Activated B cell treated with CpG ODN at 0.5 μM for 24 hours (primary cell): ENCODE measurements at regions not wholly inside any gene's neighbourhood (a gene's known extent, or its start where the extent isn't known, plus 50 kb on each side); places are given as distances from the start of the nearest gene placed in this dataset.

Source experiments
- ATAC-seq: fragments of 200-7000 bp; cut with Tn5 transposase; one replicate; pipeline ENCODE4 v1.10.0; 2021; ENCODE audit warnings: low read depth, mild to moderate bottlenecking, moderate library complexity
- CTCF ChIA-PET: fragments of 350-600 bp; sonication (Branson Sonifier 250); formaldehyde crosslinking; loops from one replicate; lab custom pipeline; 2021; ENCODE audit warnings: antibody characterized with exemption; lab: Charles Lee
- POLR2A ChIA-PET: fragments of 350-600 bp; sonication (Branson Sonifier 250); formaldehyde crosslinking; loops from one replicate; lab custom pipeline; 2021; ENCODE audit warnings: antibody characterized with exemption; lab: Charles Lee
- DNase-seq: peaks from one replicate; pipeline ENCODE4 v3.0.0; 2022
- H3K27ac Mint-ChIP-seq: one replicate; pipeline ENCODE4 v1.8.0; 2020; ENCODE audit warnings: mixed read lengths
- H3K27me3 Mint-ChIP-seq: one replicate; pipeline ENCODE4 v1.8.0; 2021; ENCODE audit warnings: mixed read lengths
- H3K36me3 Mint-ChIP-seq: one replicate; pipeline ENCODE4 v1.8.0; 2021; ENCODE audit warnings: low read depth, mixed read lengths
- H3K4me1 Mint-ChIP-seq: one replicate; pipeline ENCODE4 v1.8.0; 2021; ENCODE audit warnings: mixed read lengths
- H3K4me3 Mint-ChIP-seq: one replicate; pipeline ENCODE4 v1.8.0; 2020; ENCODE audit warnings: mild to moderate bottlenecking, mixed read lengths
- H3K9me3 Mint-ChIP-seq: one replicate; pipeline ENCODE4 v1.8.0; 2020; ENCODE audit warnings: mixed read lengths
- intact Hi-C: fragments of 100-400 bp; cut with micrococcal nuclease; formaldehyde crosslinking; loops from one replicate; pipeline ENCODE4 v1.15.1; 2024
- TF ChIP-seq, protein P1 (sequence below): fragments of 200-600 bp; IDR thresholded peaks from one replicate; pipeline ENCODE4 v1.8.0; 2022; ENCODE audit warnings: antibody characterized with exemption, mild to moderate bottlenecking

GRCh38 chr10:31151301-31151700 lies 119.6 kb upstream of the ZNF438 start:
- TF ChIP-seq, protein P1, sequence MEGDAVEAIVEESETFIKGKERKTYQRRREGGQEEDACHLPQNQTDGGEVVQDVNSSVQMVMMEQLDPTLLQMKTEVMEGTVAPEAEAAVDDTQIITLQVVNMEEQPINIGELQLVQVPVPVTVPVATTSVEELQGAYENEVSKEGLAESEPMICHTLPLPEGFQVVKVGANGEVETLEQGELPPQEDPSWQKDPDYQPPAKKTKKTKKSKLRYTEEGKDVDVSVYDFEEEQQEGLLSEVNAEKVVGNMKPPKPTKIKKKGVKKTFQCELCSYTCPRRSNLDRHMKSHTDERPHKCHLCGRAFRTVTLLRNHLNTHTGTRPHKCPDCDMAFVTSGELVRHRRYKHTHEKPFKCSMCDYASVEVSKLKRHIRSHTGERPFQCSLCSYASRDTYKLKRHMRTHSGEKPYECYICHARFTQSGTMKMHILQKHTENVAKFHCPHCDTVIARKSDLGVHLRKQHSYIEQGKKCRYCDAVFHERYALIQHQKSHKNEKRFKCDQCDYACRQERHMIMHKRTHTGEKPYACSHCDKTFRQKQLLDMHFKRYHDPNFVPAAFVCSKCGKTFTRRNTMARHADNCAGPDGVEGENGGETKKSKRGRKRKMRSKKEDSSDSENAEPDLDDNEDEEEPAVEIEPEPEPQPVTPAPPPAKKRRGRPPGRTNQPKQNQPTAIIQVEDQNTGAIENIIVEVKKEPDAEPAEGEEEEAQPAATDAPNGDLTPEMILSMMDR: no peak
- Mint-ChIP-seq H3K4me3 (no peak overlapping the region), H3K36me3 (no peaks in the 10 kb centered on the region), H3K27ac (no peak overlapping the region), H3K4me1 (peaks cover 4% of the 10 kb centered on the region), H3K9me3 (no peaks in the 10 kb centered on the region), H3K27me3 (peaks cover 1% of the 10 kb centered on the region)
- ChIA-PET POLR2A (no interaction called here), CTCF (no interaction called here)
- ATAC-seq (no peak), DNase-seq (no peak)
- intact Hi-C loops: no loop called here

DNA sequence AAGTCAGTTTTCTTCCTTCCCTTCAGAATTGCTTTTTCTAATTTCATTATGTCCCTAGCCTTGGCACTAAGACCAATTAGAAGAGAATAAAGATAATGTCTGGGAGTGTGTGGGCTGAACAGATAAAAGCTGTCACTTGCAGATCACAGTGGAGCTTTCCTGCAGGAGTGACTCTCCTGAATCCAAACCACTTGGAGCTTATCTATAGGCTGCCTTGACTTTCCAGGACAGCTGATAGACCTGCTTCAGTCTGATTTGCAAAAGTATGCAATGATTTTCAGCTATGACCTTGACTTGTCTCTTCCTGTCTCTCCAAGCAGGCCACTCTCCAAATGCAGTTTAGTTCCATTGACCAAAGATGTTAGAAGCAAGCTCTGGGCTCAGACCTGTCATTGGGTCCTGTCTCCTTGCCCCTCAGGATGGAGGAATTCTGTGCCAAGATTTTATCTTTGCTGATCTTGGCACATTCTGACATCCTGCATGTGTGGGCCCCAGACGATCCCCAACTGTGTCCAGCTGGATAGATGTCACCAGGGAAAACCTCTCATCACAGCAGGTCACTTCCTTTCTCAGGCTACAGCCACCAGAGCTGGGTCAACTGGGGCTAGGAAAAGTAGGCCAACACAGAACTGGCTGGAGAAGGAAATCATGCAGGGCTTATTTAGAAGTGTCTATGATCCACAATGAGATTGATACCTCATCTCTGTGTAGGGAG lies 120.9 kb upstream of the ZNF438 start:
- no peaks in the 10 kb centered on the region for H3K36me3 Mint-ChIP-seq
- ATAC-seq (no peak), DNase-seq (no peak)
- ChIA-PET CTCF (no interaction called here), POLR2A (no interaction called here)
- H3K27me3 Mint-ChIP-seq: no peaks in the 10 kb centered on the region
- intact Hi-C loops: no loop called here
- no peaks in the 10 kb centered on the region for H3K9me3 Mint-ChIP-seq
- no peak overlapping the region for H3K4me3 Mint-ChIP-seq
- TF ChIP-seq, protein P1: no peak
- H3K27ac Mint-ChIP-seq: no peak overlapping the region
- H3K4me1 Mint-ChIP-seq: peaks cover 4% of the 10 kb centered on the region

- Mint-ChIP-seq H3K4me3 (no peak overlapping the region), H3K36me3 (no peaks in the 10 kb centered on the region), H3K4me1 (peaks cover 4% of the 10 kb centered on the region), H3K9me3 (no peaks in the 10 kb centered on the region), H3K27me3 (no peaks in the 10 kb centered on the region), H3K27ac (no peak overlapping the region)
- TF ChIP-seq, protein P1: no peak
- intact Hi-C loops: no loop called here
- ATAC-seq (no peak), DNase-seq (no peak)
- ChIA-PET CTCF (no interaction called here), POLR2A (no interaction called here)
These were observed 121.5 kb upstream of the ZNF438 start for GRCh38 chr10:31153161-31153560.

DNA sequence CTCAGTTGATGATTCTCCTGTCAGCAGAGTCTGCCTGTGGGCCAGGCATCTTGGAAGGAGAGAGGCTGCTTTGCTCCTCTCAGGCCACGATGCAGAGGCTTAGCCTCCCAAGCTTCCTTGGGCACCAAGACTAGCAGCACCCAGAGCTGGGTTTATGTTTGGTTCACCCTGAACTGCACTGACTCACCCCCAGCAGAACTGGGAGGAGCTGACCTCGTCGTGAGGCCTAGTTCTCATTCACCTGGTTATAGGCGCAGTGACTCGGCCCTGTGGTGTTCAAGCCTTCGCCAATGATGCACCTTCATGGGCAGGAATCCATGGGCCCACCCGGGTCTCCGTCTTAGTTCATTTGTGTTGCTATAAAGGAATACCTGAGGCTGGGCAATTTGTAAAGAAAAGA lies 122.0 kb upstream of the ZNF438 start:
- Mint-ChIP-seq H3K27ac (no peak overlapping the region), H3K4me1 (peaks cover 4% of the 10 kb centered on the region), H3K9me3 (no peaks in the 10 kb centered on the region), H3K4me3 (no peak overlapping the region), H3K27me3 (no peaks in the 10 kb centered on the region), H3K36me3 (no peaks in the 10 kb centered on the region)
- intact Hi-C loops: no loop called here
- DNase-seq (no peak), ATAC-seq (no peak)
- POLR2A ChIA-PET: no interaction called here
- TF ChIP-seq, protein P1: no peak
- CTCF ChIA-PET: no interaction called here

DNA sequence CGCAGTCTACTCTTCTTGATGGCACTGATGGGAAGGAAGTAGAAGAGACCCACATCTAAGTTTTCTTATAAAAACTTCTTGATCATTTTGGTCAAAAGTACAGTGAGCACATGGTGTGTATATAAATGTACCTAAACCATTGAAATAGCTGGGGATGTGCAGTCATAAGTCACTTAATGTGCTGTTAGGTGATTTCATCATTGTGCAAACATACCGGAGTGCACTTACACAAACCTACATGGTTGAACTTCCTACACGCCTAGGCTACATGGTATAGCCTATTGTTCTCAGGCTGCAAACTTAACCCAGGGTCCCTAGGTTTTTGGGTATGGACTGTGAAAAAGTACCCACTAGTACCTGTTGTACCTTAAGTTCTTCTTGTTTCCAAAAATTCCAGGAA lies 123.3 kb upstream of the ZNF438 start:
- no peaks in the 10 kb centered on the region for H3K9me3 Mint-ChIP-seq
- POLR2A ChIA-PET: no interaction called here

More for the DNA sequence above, 123.3 kb upstream of the ZNF438 start:
- Mint-ChIP-seq H3K4me1 (no peaks in the 10 kb centered on the region), H3K4me3 (no peak overlapping the region), H3K36me3 (no peaks in the 10 kb centered on the region), H3K27ac (no peak overlapping the region), H3K27me3 (no peaks in the 10 kb centered on the region)
- TF ChIP-seq, protein P1: no peak
- DNase-seq: no peak
- CTCF ChIA-PET: no interaction called here
- intact Hi-C loops: no loop called here
- no peak for ATAC-seq
